B cell (primary cell): ENCODE measurements at regions not wholly inside any gene's neighbourhood (a gene's known extent, or its start where the extent isn't known, plus 50 kb on each side); places are given as distances from the start of the nearest gene placed in this dataset.

Experiments
- CTCF ChIP-seq: fragments of 200-600 bp; IDR thresholded peaks from one replicate; pipeline ENCODE4 v1.8.0; 2022; ENCODE audit warnings: antibody characterized with exemption, mild to moderate bottlenecking
- EZH2 ChIP-seq: IDR thresholded peaks from 2 replicates; pipeline ENCODE4 v1.6.1; 2012; ENCODE audit warnings: borderline replicate concordance, low read depth, mild to moderate bottlenecking, moderate library complexity, low read length; ENCODE audit not compliant: insufficient read depth, poor library complexity, severe bottlenecking

DNA sequence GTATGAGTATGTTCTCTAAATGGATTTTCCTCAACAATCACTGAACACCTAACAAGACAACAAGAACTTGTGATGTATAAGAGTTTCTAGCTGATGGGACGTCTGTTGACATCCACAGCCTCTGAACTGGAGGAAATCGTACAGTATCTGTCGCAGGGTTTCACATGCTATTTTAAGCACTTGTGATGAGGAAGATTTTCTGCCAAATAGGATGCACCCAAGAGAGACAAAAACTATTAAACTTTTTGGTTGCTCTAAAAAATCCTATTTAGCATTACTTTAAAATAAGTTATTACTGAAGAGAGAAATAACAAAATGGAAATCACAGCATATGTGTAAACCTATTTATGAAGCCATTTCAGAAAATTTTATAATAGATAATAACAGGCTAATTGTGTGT is 356.1 kb upstream of the SLC7A11 start:
- TF ChIP-seq EZH2, result no peak
- TF ChIP-seq CTCF, result no peak
